Endothelial cell of umbilical vein (primary cell): ENCODE measurements at regions not wholly inside any gene's neighbourhood (a gene's known extent, or its start where the extent isn't known, plus 50 kb on each side); places are given as distances from the start of the nearest gene placed in this dataset.

Experiments used
- EZH2 ChIP-seq: IDR thresholded peaks from 2 replicates; pipeline ENCODE4 v1.6.1; 2012; ENCODE audit warnings: borderline replicate concordance, low read depth, mild to moderate bottlenecking, moderate library complexity, low read length, inconsistent platforms; ENCODE audit not compliant: severe bottlenecking
- GATA2 ChIP-seq: IDR thresholded peaks from 2 replicates; pipeline ENCODE4 v1.7.0; 2011; ENCODE audit warnings: low read depth, mild to moderate bottlenecking, moderate library complexity, mixed read lengths, low read length; ENCODE audit not compliant: insufficient read length, insufficient read depth
- JUN ChIP-seq: IDR thresholded peaks from 2 replicates; pipeline ENCODE4 v1.6.1; 2011; ENCODE audit warnings: borderline replicate concordance, low read depth; ENCODE audit not compliant: insufficient read length, insufficient read depth
- MYC ChIP-seq: IDR thresholded peaks from one replicate; pipeline ENCODE4 v1.6.1; 2011; ENCODE audit warnings: mild to moderate bottlenecking, low read depth, low read length
- POLR2A ChIP-seq: IDR thresholded peaks from 2 replicates; pipeline ENCODE4 v1.6.1; 2012; ENCODE audit warnings: low read depth, mild to moderate bottlenecking, control low read depth, low read length
- POLR2AphosphoS5 ChIP-seq: IDR thresholded peaks from 2 replicates; pipeline ENCODE4 v1.6.1; 2012; ENCODE audit warnings: low read depth, mild to moderate bottlenecking, control low read depth, low read length, moderate library complexity; ENCODE audit not compliant: insufficient read depth
- TF ChIP-seq, protein P1 (sequence below), 2 donors: IDR thresholded peaks; 1 replicate in 1 of 2; 2 replicates in 1 of 2; pipeline ENCODE4 v1.5.1; 2011; ENCODE audit warnings: low read length in 2 of 2, mild to moderate bottlenecking in 2 of 2, moderate library complexity in 2 of 2, control low read depth in 1 of 2, inconsistent platforms in 1 of 2, low read depth in 1 of 2; ENCODE audit not compliant: insufficient read depth in 1 of 2; ENCODE audit errors: extremely low read depth in 1 of 2
- TF ChIP-seq, protein P2 (sequence below): IDR thresholded peaks from 2 replicates; pipeline ENCODE4 v1.6.1; 2011; ENCODE audit not compliant: insufficient read depth, insufficient read length

DNA sequence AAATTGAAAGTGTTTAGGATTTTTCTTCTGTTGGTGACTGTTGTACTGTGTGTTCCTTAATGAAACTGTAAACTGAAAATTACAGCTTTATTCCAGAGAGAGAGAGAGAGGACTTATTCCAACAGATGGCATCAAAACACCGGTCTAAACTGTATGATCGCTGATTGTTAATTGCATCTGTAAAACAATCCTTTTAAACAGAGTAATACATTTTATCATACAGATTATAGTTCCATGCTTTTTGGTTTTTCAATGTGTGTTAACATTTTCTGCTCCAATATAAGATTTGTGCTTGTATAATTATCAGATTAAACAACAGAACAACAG lies 289.7 kb upstream of the DNAJC19 start:
- no peak for TF ChIP-seq POLR2A
- TF ChIP-seq, protein P1, sequence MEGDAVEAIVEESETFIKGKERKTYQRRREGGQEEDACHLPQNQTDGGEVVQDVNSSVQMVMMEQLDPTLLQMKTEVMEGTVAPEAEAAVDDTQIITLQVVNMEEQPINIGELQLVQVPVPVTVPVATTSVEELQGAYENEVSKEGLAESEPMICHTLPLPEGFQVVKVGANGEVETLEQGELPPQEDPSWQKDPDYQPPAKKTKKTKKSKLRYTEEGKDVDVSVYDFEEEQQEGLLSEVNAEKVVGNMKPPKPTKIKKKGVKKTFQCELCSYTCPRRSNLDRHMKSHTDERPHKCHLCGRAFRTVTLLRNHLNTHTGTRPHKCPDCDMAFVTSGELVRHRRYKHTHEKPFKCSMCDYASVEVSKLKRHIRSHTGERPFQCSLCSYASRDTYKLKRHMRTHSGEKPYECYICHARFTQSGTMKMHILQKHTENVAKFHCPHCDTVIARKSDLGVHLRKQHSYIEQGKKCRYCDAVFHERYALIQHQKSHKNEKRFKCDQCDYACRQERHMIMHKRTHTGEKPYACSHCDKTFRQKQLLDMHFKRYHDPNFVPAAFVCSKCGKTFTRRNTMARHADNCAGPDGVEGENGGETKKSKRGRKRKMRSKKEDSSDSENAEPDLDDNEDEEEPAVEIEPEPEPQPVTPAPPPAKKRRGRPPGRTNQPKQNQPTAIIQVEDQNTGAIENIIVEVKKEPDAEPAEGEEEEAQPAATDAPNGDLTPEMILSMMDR (IDR thresholded peaks at IDR 0.05; ENCODE audit: extremely low read depth in 1 of 2, insufficient read depth in 1 of 2, low read depth in 1 of 2, low read length in 2 of 2), result no peak
- no peak for TF ChIP-seq POLR2AphosphoS5
- no peak for TF ChIP-seq EZH2
- no peak for TF ChIP-seq MYC
- no peak for TF ChIP-seq JUN
- TF ChIP-seq, protein P2, sequence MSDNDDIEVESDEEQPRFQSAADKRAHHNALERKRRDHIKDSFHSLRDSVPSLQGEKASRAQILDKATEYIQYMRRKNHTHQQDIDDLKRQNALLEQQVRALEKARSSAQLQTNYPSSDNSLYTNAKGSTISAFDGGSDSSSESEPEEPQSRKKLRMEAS, result no peak
- TF ChIP-seq GATA2, result no peak
